Muscle of leg (tissue), 3 donors: ENCODE measurements at regions not wholly inside any gene's neighbourhood (a gene's known extent, or its start where the extent isn't known, plus 50 kb on each side); places are given as distances from the start of the nearest gene placed in this dataset.
A peak's percentile ranks its signal among the peaks of the same experiment; 100 is the strongest.

ENCODE experiments used
- DNase-seq: peaks from one replicate; pipeline ENCODE4 v3.0.0; 2013
- H3K27ac ChIP-seq: one replicate; pipeline ENCODE4 v1.5.1; 2013; ENCODE audit warnings: mild to moderate bottlenecking, low read length, control low read depth
- H3K27me3 ChIP-seq: one replicate; pipeline ENCODE4 v1.6.1; 2013; ENCODE audit warnings: low read length; ENCODE audit not compliant: control insufficient read depth, insufficient read depth
- H3K36me3 ChIP-seq: one replicate; pipeline ENCODE4 v1.6.1; 2013; ENCODE audit warnings: low read length; ENCODE audit not compliant: control insufficient read depth, insufficient read depth
- H3K4me1 ChIP-seq: one replicate; pipeline ENCODE4 v1.6.1; 2013; ENCODE audit warnings: low read length; ENCODE audit not compliant: control insufficient read depth, insufficient read depth
- H3K4me3 ChIP-seq: one replicate; pipeline ENCODE4 v1.5.1; 2013; ENCODE audit warnings: low read length, control low read depth
- H3K9me3 ChIP-seq: replicated peaks from 2 replicates; pipeline ENCODE4 v1.6.1; 2013; ENCODE audit warnings: low read depth, low read length; ENCODE audit not compliant: control insufficient read depth
- WGBS: methylation state at CpG from one replicate; pipeline ENCODE4 v1.1.5; 2013; ENCODE audit warnings: missing lambda C conversion rate; ENCODE audit not compliant: insufficient coverage; 5-methylcytosine and 5-hydroxymethylcytosine counted together

GRCh38 chr12:58089588-58089987, 148.2 kb downstream of the ATP23 start:
- Histone ChIP-seq H3K27me3 (no peaks in the 10 kb centered on the region), H3K27ac (no peak overlapping the region), H3K4me3 (no peak overlapping the region), H3K9me3 (no peaks in the 10 kb centered on the region), H3K36me3 (no peaks in the 10 kb centered on the region), H3K4me1 (peaks cover 2% of the 10 kb centered on the region)
- WGBS = no CpG with 5 or more reads among the region's 3 CpGs
- no peak for DNase-seq

GRCh38 chr12:58090685-58091084, 149.3 kb downstream of the ATP23 start:
- H3K27ac ChIP-seq = no peak overlapping the region
- 80% methylated on average over 2 of the region's 5 CpGs for WGBS

GRCh38 chr12:58095002-58095401, 153.6 kb downstream of the ATP23 start:
- DNase-seq = no peak
- no peaks in the 10 kb centered on the region for H3K36me3 ChIP-seq
- no peak overlapping the region for H3K4me3 ChIP-seq
- WGBS = 100% methylated on average over 1 of the region's 1 CpG
- no peaks in the 10 kb centered on the region for H3K27me3 ChIP-seq
- H3K9me3 ChIP-seq = no peaks in the 10 kb centered on the region
- no peaks in the 10 kb centered on the region for H3K4me1 ChIP-seq
- H3K27ac ChIP-seq = no peak overlapping the region

More at GRCh38 chr12:58090685-58091084, 149.3 kb downstream of the ATP23 start:
- no peaks in the 10 kb centered on the region for H3K36me3 ChIP-seq
- no peak for DNase-seq
- H3K4me1 ChIP-seq = peaks cover 2% of the 10 kb centered on the region
- H3K27me3 ChIP-seq = no peaks in the 10 kb centered on the region
- H3K9me3 ChIP-seq = no peaks in the 10 kb centered on the region
- H3K4me3 ChIP-seq = no peak overlapping the region

DNA sequence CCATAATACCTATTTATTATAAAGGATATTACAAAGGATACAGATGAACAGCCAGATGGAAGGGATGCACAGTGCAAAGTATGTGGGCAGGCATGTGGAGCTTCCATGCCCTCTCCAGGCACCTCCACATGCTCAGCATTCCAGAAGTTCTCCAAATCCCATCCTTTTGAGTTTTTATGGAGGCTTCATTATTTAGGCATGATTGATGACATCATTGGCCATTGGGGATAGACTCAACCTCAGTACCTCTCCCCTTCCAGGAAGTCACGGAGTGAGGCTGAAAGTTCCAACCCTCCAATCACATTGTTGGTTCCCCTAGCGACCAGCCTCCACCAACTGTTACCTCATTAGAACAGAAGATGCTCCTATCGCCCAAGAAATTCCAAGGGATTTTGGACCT, 156.4 kb downstream of the ATP23 start:
- Histone ChIP-seq H3K27ac (no peak overlapping the region), H3K4me1 (no peaks in the 10 kb centered on the region), H3K9me3 (peaks cover 5% of the 10 kb centered on the region), H3K4me3 (no peak overlapping the region), H3K27me3 (no peaks in the 10 kb centered on the region), H3K36me3 (no peaks in the 10 kb centered on the region)
- 90% methylated on average over 2 of the region's 3 CpGs for WGBS
- DNase-seq = no peak

DNA sequence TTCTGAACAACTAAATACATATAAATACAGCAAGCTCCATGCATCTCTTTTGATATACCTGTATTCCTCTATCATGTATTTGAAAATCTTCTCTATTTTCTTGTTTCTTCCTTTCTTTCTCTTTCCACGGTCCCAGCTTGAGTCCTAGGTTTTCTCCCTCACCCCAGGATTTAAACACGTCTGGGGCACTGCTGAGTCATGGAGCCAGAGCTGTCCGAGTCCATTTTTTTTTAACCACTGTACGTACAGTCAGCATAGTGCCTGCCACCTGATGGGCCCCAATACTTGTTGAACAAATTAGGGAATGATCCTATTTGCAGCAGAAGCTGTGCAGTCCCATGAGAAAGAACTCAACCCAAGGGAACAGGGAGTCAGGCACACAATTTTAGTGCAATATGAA, 158.1 kb downstream of the ATP23 start:
- peaks cover 4% of the 10 kb centered on the region for H3K4me1 ChIP-seq
- no peak overlapping the region for H3K27ac ChIP-seq
- no peak overlapping the region for H3K4me3 ChIP-seq
- no peaks in the 10 kb centered on the region for H3K36me3 ChIP-seq
- 52% methylated on average over 3 of the region's 4 CpGs for WGBS
- peaks cover 5% of the 10 kb centered on the region for H3K9me3 ChIP-seq
- DNase-seq = no peak
- H3K27me3 ChIP-seq = no peaks in the 10 kb centered on the region

DNA sequence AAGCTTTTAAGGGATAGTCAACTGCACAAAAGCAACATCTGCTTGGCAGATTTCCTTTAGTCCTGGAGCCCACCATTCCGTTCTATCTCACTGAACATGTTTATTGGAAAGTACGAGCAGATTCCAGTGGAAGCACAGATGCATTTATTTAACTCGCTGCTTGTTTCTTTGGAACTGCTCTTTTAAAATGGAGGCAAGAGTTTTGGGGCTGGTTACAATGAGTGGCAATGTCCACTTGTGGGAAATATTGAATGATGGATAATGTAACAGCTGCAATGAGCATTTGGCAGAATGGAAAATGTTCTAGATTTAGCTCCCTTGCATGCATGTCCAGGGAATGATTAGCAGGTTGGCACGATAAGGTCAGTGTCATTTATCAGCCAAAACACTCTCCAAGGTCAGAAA, 163.0 kb downstream of the ATP23 start:
- H3K4me1 ChIP-seq = peaks cover 6% of the 10 kb centered on the region
- peak overlapping the region; percentile 62 for H3K27ac ChIP-seq
- peak; percentile 87 for DNase-seq
- H3K27me3 ChIP-seq = no peaks in the 10 kb centered on the region
- peaks cover 5% of the 10 kb centered on the region for H3K9me3 ChIP-seq
- 13% methylated on average over 1 of the region's 4 CpGs for WGBS
- H3K4me3 ChIP-seq = no peak overlapping the region
- no peaks in the 10 kb centered on the region for H3K36me3 ChIP-seq

- no peak overlapping the region for H3K4me3 ChIP-seq
- peaks cover 5% of the 10 kb centered on the region for H3K9me3 ChIP-seq
- peaks cover 6% of the 10 kb centered on the region for H3K4me1 ChIP-seq
- no peak for DNase-seq
- H3K27me3 ChIP-seq = no peaks in the 10 kb centered on the region
- 90% methylated on average over 10 of the region's 10 CpGs for WGBS
- peak overlapping the region; percentile 62 for H3K27ac ChIP-seq
- no peaks in the 10 kb centered on the region for H3K36me3 ChIP-seq
These were observed 164.1 kb downstream of the ATP23 start for GRCh38 chr12:58105225-58106119.

GRCh38 chr12:58106195-58106594, 164.8 kb downstream of the ATP23 start:
- H3K9me3 ChIP-seq = peaks cover 5% of the 10 kb centered on the region
- DNase-seq = peak; percentile 14
- peak overlapping the region; percentile 35 for H3K27ac ChIP-seq
- H3K36me3 ChIP-seq = no peaks in the 10 kb centered on the region
- no CpG with 5 or more reads among the region's 3 CpGs for WGBS
- no peaks in the 10 kb centered on the region for H3K27me3 ChIP-seq
- no peak overlapping the region for H3K4me3 ChIP-seq
- H3K4me1 ChIP-seq = peaks cover 6% of the 10 kb centered on the region

GRCh38 chr12:58117201-58117600, 175.8 kb downstream of the ATP23 start:
- no peaks in the 10 kb centered on the region for H3K27me3 ChIP-seq
- DNase-seq = no peak
- H3K4me3 ChIP-seq = no peak overlapping the region
- H3K4me1 ChIP-seq = no peaks in the 10 kb centered on the region
- 22% methylated on average over 1 of the region's 3 CpGs for WGBS
- H3K9me3 ChIP-seq = no peaks in the 10 kb centered on the region
- no peaks in the 10 kb centered on the region for H3K36me3 ChIP-seq
- H3K27ac ChIP-seq = no peak overlapping the region

DNA sequence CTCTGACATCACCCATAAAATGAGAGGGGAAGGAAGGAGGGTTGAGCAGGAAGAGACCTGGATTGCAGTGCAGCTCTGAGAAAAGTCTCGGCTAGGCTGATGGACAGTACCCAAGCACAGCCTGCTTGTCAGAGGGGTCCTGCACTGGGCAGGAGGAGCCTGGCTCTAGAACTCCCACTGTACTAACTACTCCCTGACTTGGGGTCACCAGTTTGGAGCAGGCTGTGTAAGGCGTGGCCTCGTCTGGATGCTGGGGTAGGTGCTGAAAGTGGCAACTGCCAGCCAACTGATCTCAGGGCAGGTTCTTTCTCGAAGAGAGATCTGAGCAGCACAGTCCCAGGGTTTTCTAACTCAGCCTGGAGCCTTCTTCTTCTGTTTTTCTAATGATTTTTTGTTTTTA, 176.3 kb downstream of the ATP23 start:
- Histone ChIP-seq H3K4me3 (no peak overlapping the region), H3K36me3 (no peaks in the 10 kb centered on the region), H3K4me1 (no peaks in the 10 kb centered on the region), H3K9me3 (no peaks in the 10 kb centered on the region), H3K27me3 (no peaks in the 10 kb centered on the region), H3K27ac (no peak overlapping the region)
- DNase-seq = no peak
- 68% methylated on average over 3 of the region's 4 CpGs for WGBS
